ENCODE measurements at regions not wholly inside any gene's neighbourhood (a gene's known extent, or its start where the extent isn't known, plus 50 kb on each side); places are given as distances from the start of the nearest gene placed in this dataset.
A peak's percentile ranks its signal among the peaks of the same experiment; 100 is the strongest.
"Not testable (repeated sequence)": the region's sequence is repeated elsewhere in the genome, so short reads cannot be mapped to it uniquely, and the experiment has no call there.

DNA sequence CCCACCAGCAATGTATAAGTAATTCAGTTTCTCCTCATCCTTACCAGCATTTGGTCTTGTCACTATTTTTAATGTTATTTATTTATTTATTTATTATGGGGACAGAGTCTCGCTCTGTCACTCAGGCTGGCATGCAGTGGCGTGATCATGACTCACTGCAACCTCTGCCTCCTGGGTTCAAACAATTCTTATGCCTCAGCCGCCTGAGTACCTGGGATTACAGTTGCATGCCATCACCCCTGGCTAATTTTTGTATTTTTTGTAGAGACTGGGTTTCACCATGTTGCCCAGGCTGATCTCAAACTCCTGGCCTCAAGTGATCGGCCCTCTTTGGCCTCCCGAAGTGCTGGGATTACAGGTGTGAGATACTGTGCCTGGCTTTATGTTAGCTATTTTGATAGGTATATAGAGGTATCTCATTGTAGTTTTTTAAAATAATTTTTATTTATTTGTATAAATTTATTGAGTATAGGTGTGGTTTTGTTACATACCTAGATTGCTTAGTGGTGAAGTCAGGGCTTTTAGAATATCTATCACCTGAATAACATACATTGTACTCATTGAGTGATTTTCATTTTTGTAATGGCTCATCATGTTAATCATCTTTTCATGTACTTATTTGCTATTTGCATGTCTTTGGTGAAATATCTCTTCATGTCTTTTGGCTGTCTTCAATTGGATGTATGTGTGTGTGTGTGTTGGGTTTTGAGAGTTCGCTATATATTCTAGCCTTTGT, 53.3 kb downstream of the TANC2 start:
- DNase-seq, result no peak

DNA sequence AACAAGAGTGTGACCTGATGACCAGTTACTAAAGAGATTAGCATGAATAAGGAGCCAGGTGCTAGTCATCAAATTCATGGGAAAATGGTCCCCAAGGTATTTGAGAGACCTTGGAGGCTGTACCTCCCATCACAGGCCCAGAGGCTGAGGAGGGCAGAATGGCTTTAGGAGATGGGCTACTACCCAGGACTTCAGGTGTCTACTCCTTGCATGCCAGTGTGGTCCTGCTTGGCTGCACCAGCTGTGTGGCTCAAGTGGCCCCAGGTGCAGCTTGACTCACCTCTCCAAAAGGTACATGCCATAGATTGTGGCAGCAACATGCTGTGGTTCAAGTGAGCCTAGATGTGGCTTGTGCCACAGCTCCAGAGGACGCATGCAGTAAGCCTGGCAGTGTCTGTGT, 56.5 kb downstream of the TANC2 start:
- DNase-seq, result no peak

GRCh38 chr17:63023049-63023448, 57.0 kb downstream of the TANC2 start:
- no peak for DNase-seq

- no peak for DNase-seq
Measured at GRCh38 chr17:63024201-63024600, 58.2 kb downstream of the TANC2 start.

DNA sequence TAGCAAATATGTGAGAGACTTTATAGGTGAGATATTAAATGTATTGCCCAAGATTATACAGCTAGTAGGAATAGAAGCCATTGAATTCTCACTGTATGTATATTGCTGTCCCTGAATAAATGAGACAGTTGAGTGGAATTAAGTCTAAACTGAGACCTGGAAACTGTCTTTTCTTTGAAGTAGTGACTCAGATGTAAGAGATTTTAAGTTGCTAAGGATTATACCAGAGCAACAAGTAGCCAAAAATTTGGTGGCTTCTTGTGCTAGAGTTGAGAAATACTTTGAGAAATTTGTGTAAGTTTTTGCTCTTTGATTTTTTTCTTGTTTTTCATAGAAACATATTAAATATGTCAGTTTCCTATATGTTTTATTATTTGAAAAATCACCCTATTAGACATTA, 58.7 kb downstream of the TANC2 start:
- DNase-seq, result no peak

GRCh38 chr17:63025637-63026036, 59.6 kb downstream of the TANC2 start:
- DNase-seq, result not testable (repeated sequence)

- DNase-seq, result no peak
Measured at GRCh38 chr17:63029541-63029940, 63.5 kb downstream of the TANC2 start.

DNA sequence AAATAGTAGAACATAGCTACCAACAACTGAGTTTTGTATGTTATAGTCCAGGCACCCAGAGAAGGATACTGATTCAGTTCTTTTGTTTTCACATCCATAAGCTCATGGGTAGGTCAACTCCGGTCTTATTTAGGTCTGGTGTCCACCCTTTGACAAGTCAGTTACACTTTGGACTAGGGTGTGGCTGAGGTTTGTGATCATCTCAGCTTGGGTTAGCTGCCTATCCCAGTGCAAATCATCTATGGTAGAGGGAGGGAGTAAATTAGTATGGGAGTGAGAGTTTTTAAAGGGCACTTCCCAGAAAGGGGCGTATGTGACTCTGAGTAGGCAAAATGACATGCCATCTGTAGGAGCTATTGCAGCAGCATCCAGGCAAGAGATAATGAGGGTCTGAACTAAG, 66.1 kb downstream of the TANC2 start:
- no peak for DNase-seq

DNA sequence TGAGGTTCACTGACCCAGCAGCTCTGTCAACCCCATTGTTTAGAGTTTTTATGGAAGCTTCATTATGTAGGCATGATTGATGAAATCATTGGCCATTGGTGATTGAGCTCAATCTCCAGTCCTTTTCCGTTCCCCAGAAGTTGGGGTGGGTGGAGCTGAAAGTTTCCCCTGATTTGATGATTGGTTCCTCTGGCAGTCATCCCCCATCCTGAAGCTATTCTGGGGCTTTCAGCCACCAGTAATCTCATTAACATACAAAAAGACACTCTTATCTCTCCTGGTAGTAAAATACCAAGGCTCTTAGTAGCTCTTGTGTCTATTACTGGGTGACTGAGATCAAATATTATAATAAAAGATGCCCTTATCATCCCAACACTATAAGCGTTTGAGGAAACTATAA, 67.1 kb downstream of the TANC2 start:
- no peak for DNase-seq

DNA sequence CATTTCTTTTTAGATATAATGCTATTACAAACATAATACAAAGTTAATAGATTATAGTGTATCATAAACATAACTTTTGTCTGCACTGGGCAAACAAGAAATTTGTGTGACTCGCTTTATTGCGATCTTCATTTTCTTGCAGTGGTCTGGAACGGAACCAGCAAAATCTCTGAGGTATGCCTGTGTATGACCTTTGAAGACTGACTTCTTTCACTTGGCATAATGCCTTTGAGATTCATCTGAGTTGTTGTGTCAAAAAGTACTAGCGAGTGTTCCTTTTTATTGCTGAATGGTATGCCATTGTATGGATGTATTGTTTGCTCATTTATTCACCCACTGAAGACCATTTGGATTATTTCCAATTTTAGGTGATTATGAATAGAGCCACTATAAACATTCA, 69.2 kb downstream of the TANC2 start:
- DNase-seq, result no peak

- DNase-seq, result no peak
Measured at GRCh38 chr17:63035695-63036094, 69.7 kb downstream of the TANC2 start.

GRCh38 chr17:63039342-63039741, 73.3 kb downstream of the TANC2 start:
- DNase-seq, result peak; percentile 7

DNA sequence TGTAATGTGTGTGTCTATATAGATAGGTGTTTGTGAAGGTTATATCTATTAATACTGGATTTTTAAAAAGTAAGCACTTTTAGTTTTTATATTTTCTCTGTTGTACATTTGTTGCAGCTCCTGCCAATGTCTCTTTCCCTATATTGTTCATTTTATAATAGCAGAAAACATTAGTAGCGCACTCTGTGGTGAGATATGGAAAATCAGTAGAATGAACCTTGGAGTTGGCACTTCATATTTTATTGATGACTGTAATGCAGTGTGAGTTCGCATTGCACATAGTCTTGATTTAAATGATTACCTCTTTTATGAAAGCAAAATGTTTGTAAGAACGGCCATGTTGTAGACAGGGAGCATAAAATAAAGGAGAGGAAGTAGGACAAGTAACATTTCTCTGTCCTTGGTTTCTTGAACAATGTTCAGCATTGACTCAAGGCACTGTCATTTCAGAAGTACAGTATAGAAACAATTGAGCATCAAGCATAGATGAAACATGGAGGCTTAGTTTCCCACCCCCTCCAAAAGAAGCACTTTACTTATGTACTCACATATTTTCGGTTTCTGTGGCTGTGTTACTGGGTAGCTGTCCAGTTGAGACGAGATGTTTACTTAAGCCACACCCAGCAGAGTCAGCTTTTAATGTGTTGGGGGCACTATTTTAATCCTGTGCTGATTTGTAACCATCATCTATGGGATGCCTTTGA, 74.0 kb downstream of the TANC2 start:
- peak; percentile 14 for DNase-seq

DNA sequence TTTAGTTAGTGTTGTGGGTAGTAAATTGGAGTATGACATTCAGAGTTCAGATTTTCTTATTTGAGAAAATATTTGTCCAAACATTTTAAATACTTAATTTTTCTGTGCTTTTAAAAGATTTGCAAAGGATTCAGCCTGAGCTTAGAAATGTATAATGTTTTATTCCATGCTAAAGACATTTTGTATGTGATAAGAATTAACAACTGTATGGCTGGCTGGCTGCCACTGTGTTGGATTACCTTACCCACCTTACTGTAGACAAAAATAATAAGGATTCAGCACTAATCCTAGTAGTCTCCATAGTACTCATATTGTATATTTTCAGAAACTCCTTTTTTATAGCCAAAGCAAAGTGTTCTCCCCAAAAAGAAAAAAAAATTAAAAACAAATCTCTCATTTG, 74.8 kb downstream of the TANC2 start:
- no peak for DNase-seq

- DNase-seq, result no peak
Measured at GRCh38 chr17:63041251-63041650, 75.2 kb downstream of the TANC2 start.

DNA sequence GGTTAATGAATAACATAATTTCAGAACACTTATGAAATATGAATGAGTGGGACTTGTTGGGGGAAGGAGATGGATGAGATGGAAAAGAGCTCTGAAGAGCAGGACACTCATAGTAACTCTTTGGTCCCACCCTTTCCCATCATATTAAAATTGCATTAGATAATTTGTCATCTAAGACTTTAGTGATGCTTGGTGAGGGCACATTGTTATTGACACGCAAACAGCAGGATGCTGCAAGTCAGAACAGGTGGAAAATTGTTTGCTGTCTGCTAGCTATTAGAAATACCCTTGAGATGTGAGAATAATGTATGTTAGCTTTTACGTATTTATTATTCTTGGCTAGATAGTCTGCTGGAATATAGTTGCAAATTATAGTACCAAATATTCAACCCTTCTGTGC, 75.7 kb downstream of the TANC2 start:
- no peak for DNase-seq

- DNase-seq, result no peak
Measured at GRCh38 chr17:63042256-63042812, 76.3 kb downstream of the TANC2 start.

- not testable (repeated sequence) for DNase-seq
Measured at GRCh38 chr17:63057560-63057959, 91.5 kb downstream of the TANC2 start.

DNA sequence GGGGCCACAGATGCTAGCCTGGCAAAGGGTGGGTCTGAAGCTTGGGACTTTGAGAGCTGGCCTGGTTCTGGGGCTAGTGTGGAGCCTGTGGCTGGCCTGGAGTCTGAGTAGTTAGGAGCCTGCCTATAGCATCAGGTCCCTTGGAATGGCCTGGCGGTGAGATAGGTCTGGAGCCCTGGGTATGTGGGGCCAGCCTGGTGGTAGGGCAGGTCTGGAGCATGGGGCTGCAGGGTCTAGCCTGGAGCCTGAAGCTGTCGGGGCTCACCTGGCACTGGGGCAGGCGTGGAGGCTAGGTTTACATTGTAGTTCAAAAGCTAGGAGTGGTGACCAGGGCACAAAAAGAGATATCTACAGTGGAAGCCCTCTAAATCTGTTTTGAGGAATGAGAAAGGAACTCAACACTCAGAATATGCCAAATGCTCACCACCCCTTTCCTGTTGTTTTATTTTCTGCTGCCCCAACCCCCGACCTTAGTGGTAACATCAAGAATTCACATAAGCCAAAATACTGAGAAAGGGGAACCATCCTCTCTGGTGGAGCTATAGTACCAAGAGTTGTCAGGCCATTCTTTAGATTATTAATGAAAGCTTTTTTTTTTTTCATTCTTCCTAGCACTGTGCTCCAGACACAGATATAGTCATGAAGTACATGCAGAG, 100.3 kb downstream of the TANC2 start:
- no peak for DNase-seq

GRCh38 chr17:63069245-63069644, 103.2 kb downstream of the TANC2 start:
- DNase-seq, result no peak

GRCh38 chr17:63070031-63070430, 104.0 kb downstream of the TANC2 start:
- DNase-seq, result no peak

DNA sequence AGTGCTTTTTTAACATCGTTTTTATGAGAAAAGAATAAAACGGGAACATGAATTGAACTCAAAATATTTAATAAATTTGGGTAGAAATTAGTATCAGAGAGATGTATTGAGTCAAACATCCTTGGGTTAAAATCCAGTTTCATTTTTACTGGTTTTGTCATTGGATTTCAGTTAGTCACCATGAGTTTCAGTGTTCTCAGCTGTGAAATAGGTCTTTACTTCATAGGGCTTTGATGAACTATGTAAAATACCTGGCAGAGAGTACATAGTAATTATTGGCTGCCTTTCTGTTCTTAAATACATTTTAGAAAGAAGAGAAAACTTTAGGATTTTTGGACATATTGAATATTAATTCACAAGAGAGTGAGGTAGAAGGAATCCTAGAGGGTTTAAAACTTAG, 105.8 kb downstream of the TANC2 start:
- DNase-seq, result no peak

DNA sequence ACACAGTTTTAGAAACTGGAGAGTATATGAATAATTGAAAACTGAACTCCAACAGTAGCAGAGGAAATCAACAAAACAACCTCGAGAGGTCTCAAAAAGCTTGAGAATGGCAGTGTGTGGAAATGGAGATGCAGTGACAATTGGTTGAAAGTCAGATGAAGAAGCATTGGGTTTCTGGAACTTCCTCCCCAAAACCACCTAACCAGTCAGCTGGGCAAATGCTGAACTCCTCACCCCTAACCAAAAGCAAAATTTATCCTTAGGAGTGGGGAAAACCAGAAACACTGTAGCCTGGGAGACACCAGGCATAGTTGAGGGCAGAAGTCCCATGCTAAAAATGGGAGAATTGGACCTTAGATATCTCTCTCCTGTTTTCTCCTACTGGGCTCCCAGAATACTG, 109.9 kb downstream of the TANC2 start:
- DNase-seq, result no peak

DNA sequence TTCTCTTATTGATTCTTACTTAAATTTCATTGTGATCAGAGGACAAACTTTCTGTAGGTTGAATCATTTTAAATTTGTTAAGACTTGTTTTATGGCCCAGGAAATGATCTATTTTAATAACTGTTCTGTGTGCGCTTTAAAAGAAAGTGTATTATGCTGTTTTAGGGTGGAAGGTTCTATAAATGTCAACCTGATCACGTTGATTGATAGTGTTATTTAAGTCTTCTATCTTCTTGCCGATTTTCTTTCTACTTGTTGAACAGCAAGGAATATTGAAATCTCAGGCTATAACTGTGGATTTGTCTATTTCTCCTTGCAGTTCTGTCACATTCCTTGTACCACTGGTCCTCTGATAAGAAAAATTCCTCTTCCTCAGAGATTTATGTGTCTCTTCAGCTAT, 112.7 kb downstream of the TANC2 start:
- DNase-seq, result no peak

Data from hindlimb muscle (tissue), 1 donor.